GM19238 (cell line): ENCODE measurements at regions not wholly inside any gene's neighbourhood (a gene's known extent, or its start where the extent isn't known, plus 50 kb on each side); places are given as distances from the start of the nearest gene placed in this dataset.

Experiments
- DNase-seq: peaks from one replicate; pipeline ENCODE4 v3.0.0; 2011; ENCODE audit warnings: low spot score; ENCODE audit not compliant: insufficient read length

DNA sequence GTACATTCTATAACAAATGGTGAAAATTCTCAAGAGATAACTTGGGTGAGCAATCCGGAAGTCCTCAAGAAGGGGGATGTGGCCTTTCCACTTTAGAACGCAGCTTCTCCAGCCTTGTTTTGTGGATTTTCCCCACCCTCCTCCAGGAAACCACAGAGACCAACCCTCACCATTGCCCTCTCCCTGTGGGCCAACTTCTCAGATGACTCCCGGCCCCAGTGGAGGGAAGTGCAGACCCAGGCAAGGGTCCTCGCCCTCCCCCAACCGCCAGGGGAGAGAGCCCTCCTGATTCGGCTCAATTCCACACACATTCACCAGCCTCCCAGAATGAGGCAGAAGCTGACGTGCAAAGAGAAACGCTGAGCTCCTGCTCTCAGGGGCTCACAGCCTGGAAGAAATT is 277.2 kb downstream of the EIPR1 start:
- no peak for DNase-seq

DNA sequence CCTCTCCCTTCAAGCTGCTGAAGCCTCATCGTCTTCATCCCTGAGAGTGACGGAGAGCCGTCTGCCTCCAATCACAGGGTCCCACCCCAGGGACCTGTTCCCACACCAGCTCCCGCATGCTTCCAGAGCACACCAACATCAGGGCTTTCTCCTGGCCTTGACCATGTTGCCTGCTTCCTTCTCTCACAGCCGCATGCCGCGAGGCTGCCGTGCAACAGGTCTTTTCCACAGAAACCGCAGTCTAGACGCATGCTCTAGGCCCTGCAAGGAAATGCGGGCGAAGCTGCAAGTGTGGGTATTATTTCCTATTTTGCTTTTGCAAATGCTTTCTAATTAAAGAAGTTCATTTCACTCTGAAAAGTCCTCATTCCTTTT is 277.8 kb downstream of the EIPR1 start:
- DNase-seq = no peak

DNA sequence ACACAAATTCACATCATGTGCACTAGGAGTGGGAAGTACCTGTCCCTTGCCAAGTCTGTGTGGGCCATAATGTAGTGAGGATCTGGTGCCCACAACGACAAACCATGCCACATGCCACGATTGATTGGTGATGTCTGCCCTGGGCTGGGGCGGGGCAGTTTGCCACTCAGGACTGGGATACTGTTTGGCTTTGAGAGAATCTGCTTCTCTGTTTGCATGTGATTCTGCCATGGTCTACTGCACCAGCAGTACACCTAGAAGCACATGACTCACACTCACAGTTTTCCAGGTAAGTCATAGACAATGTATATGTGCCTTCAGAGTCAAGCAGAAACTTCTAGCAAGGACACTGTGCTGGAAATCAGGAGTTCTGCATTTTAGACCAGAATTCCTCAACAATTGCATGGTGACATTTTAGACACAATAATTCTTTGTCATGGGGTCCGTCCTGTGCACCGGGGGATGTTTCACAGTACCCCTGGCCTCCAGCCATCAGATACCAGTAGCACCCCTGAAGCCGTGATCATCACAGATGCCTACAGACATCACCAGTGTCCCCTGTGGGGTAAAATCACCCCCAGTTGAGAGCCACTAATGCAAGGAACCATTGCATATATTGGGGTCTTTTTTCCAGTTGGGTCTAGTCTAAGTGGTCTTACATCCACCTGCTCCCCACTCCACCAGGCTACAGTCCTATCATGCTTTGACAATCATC is 278.3 kb downstream of the EIPR1 start:
- no peak for DNase-seq

DNA sequence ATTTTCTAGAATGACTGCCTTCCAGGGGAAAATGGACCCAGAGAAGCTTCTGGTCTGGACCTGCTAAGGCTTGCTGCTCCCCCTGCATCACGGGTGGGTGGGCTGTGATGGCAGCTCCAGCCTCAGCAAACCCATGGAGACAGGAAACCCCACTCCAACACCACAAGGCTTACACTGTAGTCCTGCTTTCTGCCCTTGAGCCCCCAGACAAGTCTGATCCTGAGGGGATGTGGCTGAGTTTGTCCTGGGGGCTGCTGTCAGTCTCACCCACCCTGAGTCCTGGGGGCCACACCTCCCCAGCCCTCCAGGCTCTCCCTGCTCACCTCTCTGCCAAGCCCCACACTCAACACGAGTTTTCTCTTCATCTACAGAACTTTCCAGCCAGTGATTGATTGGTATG is 279.4 kb downstream of the EIPR1 start:
- no peak for DNase-seq

DNA sequence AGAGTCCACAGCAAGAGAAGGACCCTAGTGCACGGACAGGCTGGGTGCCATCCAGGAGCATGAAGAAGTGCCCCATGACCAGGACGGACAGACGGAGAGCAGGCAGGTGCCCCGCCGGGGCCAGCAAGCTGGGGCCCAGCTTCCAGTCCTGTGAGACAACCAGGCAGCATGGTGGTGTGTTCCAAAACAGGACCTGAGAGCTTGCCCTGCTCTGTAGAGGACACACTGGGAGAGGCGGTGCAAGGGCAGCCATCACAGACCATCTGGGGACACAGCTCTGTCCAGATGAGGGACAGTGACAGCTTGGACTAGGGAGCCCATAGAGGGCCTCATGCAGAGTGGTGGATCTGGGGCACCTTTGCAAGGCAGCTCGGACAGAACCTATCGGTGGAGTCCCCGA is 279.8 kb downstream of the EIPR1 start:
- DNase-seq = no peak

DNA sequence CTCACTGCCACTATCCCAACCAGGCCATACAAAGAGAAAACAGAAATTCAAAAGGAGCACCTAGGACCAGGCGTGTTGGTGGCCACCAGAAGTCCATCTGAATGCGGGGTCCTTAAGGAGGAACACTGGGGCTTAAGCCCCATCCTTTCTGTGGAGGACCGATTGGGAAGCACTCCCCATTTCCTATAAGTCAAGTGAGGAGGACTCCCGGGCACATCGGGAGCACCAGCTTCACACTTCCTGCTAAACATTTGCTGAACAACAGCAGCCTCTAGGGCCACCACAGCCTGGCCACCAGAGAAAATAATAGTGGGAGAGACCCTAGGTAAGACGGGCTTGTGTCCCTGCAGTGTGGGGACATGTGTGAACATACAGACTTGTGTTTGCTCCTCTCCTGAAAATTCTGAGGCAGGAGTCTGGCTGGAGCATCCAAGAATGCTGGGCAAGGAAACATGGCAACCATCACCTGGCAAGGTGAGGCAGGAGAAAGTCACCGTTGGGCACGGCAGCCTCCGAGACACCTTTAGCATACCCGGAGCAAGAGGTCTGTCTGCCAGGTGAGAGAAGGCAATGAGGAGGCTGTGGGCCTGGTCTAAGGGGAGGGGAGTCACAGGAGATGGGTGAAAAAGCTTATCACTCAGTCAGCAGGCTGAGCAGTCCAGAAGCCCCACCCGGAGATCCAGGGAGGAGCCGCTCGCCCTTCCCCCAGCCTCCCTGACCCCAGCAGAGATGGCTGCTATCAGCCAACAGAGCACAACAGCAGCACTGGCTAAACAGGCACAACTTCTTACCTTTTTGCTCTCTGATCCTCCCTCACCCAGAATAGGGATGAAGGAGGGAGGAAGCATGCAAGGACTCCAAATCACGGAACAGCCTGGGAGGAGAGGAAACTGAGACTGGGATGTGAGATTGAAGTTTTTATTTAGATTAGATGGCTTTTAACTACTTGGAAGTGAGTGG is 282.3 kb downstream of the EIPR1 start:
- DNase-seq = no peak

DNA sequence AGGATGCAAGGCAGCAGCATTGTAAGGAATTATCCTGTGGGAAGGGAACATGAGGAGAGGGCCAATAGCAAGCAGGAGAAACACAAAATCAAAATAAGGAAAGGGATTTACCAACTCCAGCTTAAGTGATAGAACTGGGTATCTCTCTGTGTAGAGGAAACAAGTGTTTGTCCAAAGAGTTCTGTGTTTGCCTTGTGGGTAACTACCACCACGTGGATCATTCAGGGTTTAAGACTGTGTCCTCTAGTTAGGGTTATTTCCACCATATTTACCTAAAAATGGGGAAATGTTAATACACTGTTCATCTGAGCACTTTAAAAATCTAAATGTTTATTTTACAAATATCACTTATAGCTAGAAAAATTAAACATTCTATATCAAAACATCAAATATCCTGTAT is 283.3 kb downstream of the EIPR1 start:
- DNase-seq = no peak

DNA sequence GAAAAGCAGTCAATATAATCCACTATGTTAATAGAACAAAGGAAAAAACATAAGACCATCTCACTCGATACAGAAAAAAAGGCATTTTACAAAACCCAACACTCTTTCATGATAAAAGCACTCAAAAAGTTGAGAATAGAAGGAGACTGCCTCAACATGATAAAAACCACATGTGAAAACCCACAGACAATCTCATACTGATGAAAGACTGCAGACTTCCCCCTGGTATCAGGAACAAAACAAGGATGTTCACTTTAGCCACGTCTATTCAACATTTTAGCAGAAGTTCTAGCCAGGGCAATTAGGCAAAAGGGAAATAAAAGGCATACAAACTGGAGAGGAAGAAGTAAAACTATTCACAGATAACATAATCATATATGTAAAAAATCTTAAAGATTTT is 285.9 kb downstream of the EIPR1 start:
- DNase-seq = no peak

DNA sequence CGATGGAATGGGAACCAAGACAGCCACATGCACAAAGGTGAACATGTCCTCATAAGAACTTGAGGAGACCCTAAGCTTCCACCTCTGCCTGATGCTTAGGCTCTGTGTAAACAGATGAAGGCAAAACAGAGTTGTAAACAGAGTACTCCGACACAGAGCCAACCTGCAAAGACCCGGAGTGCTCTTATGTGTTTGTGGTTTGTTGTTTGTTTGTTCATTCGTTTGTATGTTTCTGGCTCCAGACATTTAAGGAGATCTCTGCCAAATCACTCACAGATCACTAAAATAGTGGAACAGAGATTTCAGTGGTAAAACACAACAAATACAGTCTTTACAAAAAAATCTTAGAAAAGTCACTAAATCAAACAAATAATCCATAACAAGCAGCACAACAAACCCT is 294.9 kb downstream of the EIPR1 start:
- no peak for DNase-seq

DNA sequence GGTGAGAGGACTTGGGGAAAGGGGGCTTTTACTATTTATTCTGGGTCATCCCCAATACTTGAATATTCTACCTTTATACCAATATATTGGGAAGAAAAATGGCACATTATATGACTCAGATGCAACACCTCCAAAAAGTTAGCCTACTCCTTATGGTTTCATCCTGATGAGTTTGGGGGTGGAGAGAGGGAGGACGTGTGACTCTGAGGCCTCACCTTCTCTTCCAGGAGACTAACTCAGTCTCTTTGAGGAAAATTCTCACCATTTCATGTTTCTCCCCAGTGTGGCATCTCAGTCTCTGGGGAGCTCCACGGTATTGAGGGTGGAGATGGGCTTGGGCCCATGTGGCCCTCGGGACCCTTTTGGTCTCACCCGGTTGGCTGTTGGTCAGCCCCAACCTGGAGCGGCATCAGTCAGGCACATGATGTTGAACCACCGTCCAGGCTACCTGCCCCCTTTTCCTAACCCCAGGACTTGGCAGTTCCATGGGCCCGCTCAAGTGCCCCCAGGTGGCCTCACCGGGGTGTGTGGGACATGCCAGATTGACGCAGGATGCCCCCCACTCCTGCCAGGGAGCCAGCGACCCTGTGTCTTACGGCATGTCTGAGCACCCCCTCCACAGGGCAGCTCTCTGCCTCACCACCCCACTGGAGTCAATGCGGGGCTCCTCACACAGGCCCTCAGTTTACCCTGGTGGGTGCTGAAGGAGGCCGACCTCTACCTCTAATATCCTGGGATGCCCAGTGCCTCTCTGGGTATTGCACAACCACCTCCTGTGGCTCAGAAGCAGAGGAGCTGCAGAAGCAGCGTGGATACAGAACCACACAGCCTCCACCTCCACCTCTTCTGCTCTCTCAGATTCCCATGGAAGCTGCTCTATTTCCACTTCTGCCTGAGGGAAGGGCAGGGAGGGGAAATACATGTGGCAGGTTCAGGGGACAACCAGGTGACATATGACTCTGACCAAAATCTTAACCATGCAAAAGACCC is 297.4 kb downstream of the EIPR1 start:
- DNase-seq = no peak

DNA sequence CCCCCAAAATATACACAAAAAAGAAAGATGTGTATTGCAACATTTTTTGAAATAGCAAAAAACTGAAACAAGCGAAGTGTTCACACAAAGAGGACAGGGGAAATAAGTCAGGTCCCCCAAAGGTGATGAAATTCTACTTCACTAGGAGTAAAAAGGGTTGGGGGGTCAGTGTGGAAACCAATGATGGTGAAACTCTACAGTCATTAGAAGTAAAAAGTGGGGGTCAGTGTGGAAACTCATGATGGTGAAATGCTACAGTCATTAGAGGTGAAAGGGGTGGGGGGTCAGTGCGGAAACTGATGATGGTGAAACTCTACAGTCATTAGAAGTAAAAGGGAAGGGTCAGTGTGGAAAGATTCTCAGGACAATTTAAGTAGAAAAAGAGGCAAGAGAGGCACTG is 298.2 kb downstream of the EIPR1 start:
- DNase-seq = no peak

DNA sequence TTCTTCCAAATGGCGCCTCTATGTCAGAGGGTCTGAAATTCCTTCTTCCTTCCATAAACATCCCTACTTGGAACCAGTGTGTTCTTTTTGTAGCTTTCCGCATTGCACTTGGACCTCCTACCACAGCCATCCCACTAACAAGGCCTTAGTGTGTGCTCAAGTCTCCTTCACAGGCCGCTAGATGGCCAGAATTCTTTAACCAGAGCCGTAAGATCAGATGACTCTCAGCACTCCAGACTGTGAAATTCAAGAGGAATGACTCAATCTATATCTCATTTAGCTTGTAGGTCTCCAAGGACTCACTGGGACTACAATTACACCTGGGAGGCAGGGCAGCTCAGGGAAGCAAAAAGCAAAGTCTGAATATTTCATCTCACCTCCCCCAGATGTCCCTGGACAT is 298.9 kb downstream of the EIPR1 start:
- DNase-seq = no peak

DNA sequence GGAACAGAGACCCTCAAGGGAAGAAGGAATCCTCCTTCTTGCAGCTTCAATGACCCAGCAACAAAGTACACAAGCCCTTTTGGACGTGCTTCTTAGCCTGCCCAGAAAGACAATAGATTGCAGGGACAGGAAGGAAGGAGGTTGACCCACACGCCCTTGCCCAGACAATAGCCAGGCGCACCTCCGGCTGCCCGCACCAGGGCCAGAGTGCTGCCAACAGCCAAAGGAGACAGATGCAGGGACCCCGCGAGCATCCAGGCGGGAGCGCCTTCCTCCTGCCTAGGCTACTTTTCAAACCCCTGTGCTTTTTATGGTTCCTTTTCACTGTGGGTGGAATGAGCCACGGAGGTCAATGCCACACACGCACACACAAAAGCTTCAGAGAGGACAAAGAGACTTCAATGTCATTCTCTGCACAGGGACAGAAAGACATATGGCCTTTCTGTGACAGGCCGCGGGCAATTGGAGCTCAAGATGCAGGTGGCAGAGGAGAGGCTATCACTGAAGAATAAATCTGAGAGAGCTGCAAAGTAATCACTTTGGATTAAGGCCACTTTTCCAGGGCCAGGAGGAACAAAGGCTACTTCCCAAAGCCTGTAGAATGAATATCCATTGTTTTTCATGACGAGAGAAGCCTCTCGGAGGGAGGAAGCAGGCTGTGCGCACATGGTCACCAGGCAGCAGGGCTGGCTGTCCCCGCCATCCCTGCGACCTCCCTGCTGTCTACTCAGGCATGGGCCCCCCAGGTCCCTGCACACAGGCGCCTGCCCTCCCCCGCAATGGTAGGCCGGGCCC is 300.6 kb downstream of the EIPR1 start:
- no peak for DNase-seq

DNA sequence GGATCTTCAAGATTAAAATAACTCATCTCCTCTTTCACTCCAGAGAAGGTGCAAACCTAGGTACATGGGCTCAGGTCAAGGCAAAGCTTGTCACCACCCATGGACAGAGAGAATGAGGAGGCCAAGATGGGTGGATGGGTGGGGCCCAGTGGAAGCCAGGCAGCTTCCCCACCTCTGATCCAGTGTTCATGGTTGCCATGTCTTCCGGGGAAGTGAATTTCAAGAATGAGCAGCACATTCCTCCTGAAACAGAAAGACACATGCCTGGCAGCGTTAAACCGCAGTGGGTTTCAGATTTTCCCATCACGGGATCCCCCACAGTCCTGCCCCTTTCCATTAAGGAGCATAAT is 301.7 kb downstream of the EIPR1 start:
- DNase-seq = no peak

DNA sequence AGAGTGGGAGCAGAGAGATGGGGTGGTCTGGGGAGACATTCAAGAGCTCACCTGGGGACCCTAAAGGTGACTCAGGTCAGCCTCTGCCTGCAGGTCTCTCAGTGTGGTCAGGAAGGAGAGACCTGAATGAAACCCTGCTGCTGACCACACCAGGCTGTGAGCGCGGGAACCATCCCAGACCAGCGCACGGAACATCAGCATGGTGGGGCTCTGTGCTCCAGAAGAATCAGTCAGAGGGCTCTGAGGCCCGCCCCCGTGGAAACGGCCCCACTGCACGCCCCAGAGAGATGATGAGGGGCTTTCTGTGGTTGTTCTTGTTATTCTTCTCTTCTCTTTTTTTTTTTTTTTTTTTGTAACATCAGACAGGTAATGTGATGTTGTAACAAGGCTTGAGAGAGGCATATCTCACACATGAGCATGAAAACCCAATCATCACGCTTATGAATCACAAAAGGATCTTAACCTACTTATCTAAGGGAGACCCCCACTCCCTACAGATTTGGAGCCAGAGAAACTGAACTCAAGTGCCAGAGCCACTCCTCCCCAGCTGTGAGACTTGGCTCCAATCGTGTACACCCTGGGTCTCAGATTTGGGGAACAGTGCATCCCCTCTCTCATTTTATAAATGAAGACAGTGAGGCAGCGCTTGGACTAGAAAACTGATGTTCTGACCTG is 302.2 kb downstream of the EIPR1 start:
- DNase-seq = no peak

DNA sequence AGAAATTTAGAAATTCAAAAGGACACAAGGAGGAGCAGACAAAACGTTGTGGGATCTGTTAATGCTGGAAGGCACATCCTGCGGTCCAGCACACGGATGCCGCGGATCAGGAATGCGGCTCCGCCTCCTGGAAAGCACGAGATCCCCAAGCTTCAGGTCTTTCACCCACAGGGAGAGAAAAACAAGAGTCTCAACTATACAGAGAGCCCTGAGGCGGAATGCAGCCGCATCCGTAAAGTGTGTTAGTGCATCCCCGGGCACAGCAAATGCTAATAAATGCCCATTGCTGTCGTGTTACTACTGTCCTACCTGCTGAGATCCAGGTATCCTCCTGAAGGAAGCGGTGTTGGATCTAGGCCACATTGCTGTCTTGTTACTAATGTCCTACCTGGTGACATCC is 303.9 kb downstream of the EIPR1 start:
- DNase-seq = no peak

DNA sequence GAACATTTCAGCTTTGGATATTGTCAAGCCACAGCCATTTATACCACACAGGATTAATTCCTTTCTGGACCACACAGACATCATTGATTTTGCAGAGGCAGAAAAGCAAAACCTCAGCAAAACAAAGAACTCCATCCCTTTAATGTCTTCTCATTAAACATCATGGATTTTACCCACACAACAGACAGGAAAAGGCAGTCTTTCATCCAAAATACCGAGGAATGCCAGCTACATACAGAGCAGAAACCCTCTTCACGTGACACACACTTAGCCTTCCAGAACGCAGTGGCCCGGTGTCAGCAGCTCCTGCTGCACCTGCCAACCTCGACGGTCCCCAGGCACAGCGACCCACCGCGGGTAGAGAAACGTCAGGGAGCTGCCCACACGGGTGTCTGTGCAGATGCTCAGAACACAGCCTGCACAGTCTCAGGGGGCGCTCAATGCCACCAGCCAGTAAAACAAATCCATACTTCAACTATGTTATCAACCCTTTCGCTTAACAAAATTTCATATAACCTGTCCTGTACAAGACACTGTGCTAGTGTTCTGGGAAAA is 304.5 kb downstream of the EIPR1 start:
- DNase-seq = no peak

DNA sequence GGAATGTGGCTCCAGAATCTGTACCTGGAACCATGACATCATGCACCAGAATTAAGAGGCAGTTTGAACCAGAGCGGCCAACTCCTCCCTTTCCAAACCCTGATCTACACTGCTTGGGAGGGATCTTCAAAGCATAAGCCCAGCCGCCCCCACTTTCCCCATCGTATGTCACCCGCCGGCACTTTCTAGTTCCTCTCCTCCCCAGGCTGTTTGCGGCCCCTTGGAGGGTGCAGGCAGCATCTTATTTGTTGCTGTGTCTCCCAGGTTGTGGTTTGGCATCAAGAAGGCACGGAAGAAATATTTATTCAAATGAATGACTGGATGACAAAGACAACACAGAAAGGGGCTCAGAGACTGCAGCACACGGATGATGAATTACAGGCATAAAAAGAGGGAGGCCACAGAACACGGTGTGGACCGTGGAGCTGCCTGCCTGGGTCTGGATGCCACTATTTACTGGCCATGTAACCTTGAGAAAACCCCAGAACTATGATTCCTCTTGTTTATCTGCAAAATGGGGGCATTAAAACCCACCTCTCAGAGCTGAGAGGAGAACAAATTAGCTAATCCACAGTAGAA is 305.8 kb downstream of the EIPR1 start:
- DNase-seq = no peak

DNA sequence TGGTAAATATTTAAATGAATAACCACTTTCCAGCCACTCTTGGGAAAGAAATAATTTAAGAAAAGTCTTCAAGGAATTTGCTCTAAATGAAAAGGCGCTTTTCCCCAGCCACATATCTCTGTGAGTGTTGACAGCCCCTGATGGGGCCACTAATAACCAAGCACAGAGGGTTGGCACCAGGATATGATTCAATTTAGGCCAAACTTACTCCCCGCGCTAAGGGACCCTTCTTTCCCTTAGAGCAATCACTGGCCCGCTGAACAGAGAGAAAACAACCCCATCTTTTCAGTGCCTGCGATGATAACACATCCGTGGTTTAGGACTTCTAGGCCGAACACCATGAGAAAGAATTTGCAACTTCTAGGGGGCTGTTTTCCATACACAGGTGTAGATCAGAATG is 310.8 kb downstream of the EIPR1 start:
- no peak for DNase-seq

DNA sequence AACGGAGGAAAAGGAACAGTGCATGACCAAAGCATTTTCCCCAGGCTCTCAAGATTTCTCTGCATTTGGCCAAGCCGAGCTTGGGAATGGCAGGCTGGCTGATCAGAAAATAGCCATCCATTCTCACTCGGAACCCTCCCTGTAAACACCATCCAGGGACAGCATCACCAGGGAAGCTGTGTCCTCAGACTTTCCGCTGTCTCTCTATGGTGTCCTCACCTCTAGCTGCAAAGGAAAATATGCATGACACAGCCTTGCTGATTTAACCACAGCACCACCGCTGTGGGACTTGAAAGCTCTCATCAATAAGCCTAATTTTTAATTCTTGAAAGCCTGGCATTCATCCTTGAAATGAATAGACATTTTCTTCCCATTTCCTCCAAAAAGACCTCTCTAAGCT is 311.7 kb downstream of the EIPR1 start:
- DNase-seq = no peak
